GM23338 (cell line): ENCODE measurements at regions not wholly inside any gene's neighbourhood (a gene's known extent, or its start where the extent isn't known, plus 50 kb on each side); places are given as distances from the start of the nearest gene placed in this dataset.

Source experiments
- CREB1 ChIP-seq: fragments of 250-450 bp; sonication (Bioruptor Pico); IDR thresholded peaks from 2 replicates; pipeline ENCODE4 v1.5.0; 2020; ENCODE audit warnings: low read depth, mild to moderate bottlenecking, moderate library complexity
- EZH2 ChIP-seq: fragments of 200-600 bp; sonication (generic); IDR thresholded peaks from one replicate; pipeline ENCODE4 v1.8.0; 2017; ENCODE audit warnings: antibody characterized with exemption, mild to moderate bottlenecking, low read depth; ENCODE audit not compliant: unreplicated experiment
- EZH2phosphoT487 ChIP-seq: fragments of 200-600 bp; sonication (generic); IDR thresholded peaks from one replicate; pipeline ENCODE4 v1.8.1; 2018; ENCODE audit warnings: antibody characterized with exemption; ENCODE audit not compliant: unreplicated experiment
- JUNB ChIP-seq: IDR thresholded peaks from one replicate; pipeline ENCODE4 v1.6.1; 2016; ENCODE audit warnings: antibody characterized with exemption; ENCODE audit not compliant: unreplicated experiment
- NANOG ChIP-seq: IDR thresholded peaks from 2 replicates; pipeline ENCODE4 v1.6.1; 2016; ENCODE audit warnings: antibody characterized with exemption, borderline replicate concordance
- POLR2AphosphoS5 ChIP-seq: IDR thresholded peaks from 2 replicates; pipeline ENCODE4 v1.6.1; 2016; ENCODE audit warnings: antibody characterized with exemption, low read depth
- STAT1 ChIP-seq: IDR thresholded peaks from one replicate; pipeline ENCODE4 v1.6.1; 2016; ENCODE audit warnings: antibody characterized with exemption; ENCODE audit not compliant: unreplicated experiment
- ZNF114 ChIP-seq: fragments of 250-450 bp; sonication (Bioruptor Pico); IDR thresholded peaks from 2 replicates; pipeline ENCODE4 v1.5.0; 2020; ENCODE audit warnings: mild to moderate bottlenecking, moderate library complexity
- ZNF331 ChIP-seq: fragments of 250-450 bp; sonication (Bioruptor Pico); IDR thresholded peaks from 2 replicates; pipeline ENCODE4 v1.5.0; 2020; ENCODE audit warnings: low read depth, mild to moderate bottlenecking, moderate library complexity
- TF ChIP-seq, protein P1 (sequence below), 2 experiments: fragments of 200-600 bp in 1 of 2; sonication (generic) in 1 of 2; conservative IDR thresholded peaks; 2 replicates each; pipeline versions ENCODE4 v1.5.1 to v1.6.1; 2016 to 2017; ENCODE audit warnings: antibody characterized with exemption in 2 of 2, low read depth in 2 of 2, mild to moderate bottlenecking in 2 of 2, moderate library complexity in 1 of 2
- TF ChIP-seq, protein P2 (sequence below): IDR thresholded peaks from one replicate; pipeline ENCODE4 v1.6.1; 2018; ENCODE audit warnings: antibody characterized with exemption; ENCODE audit not compliant: unreplicated experiment

DNA sequence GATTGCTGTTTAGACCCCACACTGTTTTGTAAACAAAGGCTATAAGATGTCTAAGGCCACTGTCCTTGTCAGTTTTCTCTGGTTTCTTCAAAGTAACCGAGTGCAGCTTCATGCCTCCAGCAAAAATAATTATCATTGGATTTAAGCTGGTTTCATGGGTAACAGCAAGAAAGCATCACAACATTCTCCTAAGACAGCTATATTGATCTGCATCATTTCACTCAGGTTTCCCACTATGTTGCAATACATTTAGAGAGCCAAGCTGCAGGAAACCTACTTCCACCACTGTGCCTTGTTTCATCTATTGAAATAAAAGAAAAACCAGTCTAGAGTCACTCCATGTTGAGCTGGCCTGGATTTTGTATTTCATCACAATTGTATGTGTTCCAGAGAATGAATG, 351.4 kb downstream of the OXSM start:
- TF ChIP-seq, protein P1, sequence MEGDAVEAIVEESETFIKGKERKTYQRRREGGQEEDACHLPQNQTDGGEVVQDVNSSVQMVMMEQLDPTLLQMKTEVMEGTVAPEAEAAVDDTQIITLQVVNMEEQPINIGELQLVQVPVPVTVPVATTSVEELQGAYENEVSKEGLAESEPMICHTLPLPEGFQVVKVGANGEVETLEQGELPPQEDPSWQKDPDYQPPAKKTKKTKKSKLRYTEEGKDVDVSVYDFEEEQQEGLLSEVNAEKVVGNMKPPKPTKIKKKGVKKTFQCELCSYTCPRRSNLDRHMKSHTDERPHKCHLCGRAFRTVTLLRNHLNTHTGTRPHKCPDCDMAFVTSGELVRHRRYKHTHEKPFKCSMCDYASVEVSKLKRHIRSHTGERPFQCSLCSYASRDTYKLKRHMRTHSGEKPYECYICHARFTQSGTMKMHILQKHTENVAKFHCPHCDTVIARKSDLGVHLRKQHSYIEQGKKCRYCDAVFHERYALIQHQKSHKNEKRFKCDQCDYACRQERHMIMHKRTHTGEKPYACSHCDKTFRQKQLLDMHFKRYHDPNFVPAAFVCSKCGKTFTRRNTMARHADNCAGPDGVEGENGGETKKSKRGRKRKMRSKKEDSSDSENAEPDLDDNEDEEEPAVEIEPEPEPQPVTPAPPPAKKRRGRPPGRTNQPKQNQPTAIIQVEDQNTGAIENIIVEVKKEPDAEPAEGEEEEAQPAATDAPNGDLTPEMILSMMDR (conservative IDR thresholded peaks at IDR 0.05; ENCODE audit: low read depth in 2 of 2): no peak
- TF ChIP-seq, protein P2, sequence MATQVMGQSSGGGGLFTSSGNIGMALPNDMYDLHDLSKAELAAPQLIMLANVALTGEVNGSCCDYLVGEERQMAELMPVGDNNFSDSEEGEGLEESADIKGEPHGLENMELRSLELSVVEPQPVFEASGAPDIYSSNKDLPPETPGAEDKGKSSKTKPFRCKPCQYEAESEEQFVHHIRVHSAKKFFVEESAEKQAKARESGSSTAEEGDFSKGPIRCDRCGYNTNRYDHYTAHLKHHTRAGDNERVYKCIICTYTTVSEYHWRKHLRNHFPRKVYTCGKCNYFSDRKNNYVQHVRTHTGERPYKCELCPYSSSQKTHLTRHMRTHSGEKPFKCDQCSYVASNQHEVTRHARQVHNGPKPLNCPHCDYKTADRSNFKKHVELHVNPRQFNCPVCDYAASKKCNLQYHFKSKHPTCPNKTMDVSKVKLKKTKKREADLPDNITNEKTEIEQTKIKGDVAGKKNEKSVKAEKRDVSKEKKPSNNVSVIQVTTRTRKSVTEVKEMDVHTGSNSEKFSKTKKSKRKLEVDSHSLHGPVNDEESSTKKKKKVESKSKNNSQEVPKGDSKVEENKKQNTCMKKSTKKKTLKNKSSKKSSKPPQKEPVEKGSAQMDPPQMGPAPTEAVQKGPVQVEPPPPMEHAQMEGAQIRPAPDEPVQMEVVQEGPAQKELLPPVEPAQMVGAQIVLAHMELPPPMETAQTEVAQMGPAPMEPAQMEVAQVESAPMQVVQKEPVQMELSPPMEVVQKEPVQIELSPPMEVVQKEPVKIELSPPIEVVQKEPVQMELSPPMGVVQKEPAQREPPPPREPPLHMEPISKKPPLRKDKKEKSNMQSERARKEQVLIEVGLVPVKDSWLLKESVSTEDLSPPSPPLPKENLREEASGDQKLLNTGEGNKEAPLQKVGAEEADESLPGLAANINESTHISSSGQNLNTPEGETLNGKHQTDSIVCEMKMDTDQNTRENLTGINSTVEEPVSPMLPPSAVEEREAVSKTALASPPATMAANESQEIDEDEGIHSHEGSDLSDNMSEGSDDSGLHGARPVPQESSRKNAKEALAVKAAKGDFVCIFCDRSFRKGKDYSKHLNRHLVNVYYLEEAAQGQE: no peak
- TF ChIP-seq EZH2: no peak
- no peak for TF ChIP-seq JUNB
- TF ChIP-seq ZNF114 (CRISPR knock-in tag): no peak
- TF ChIP-seq ZNF331 (CRISPR knock-in tag): no peak
- no peak for TF ChIP-seq EZH2phosphoT487
- no peak for TF ChIP-seq STAT1
- TF ChIP-seq POLR2AphosphoS5: no peak
- no peak for TF ChIP-seq CREB1 (CRISPR knock-in tag)
- no peak for TF ChIP-seq NANOG
